HepG2 (cell line): ENCODE measurements at regions not wholly inside any gene's neighbourhood (a gene's known extent, or its start where the extent isn't known, plus 50 kb on each side); places are given as distances from the start of the nearest gene placed in this dataset.

ENCODE experiments used
- CREM ChIP-seq, 2 experiments: sonication (generic) in 1 of 2; formaldehyde crosslinking in 1 of 2; IDR thresholded peaks; 2 replicates each; pipeline versions ENCODE4 v1.4.0 to v1.6.1; 2016 to 2020; ENCODE audit warnings: antibody characterized with exemption in 1 of 2, mild to moderate bottlenecking in 1 of 2, missing genetic modification reagents in 1 of 2
- HDAC2 ChIP-seq: sonication (generic); formaldehyde crosslinking; IDR thresholded peaks from 2 replicates; pipeline ENCODE4 v1.4.0; 2020; ENCODE audit warnings: missing genetic modification reagents
- ZKSCAN8 ChIP-seq: IDR thresholded peaks from 2 replicates; pipeline ENCODE4 v1.6.1; 2016; ENCODE audit warnings: borderline replicate concordance, missing genetic modification reagents, missing compliant biosample characterization

- TF ChIP-seq ZKSCAN8 (CRISPR knock-in tag) (no peak), HDAC2 (CRISPR knock-in tag) (no peak), CREM (IDR thresholded peaks at IDR 0.05) (no peak), CREM (CRISPR knock-in tag; IDR thresholded peaks at IDR 0.05) (no peak)
Observed at GRCh38 chr7:49643736-49644135, 129.7 kb upstream of the VWC2 start.
